ENCODE measurements at regions not wholly inside any gene's neighbourhood (a gene's known extent, or its start where the extent isn't known, plus 50 kb on each side); places are given as distances from the start of the nearest gene placed in this dataset.

DNA sequence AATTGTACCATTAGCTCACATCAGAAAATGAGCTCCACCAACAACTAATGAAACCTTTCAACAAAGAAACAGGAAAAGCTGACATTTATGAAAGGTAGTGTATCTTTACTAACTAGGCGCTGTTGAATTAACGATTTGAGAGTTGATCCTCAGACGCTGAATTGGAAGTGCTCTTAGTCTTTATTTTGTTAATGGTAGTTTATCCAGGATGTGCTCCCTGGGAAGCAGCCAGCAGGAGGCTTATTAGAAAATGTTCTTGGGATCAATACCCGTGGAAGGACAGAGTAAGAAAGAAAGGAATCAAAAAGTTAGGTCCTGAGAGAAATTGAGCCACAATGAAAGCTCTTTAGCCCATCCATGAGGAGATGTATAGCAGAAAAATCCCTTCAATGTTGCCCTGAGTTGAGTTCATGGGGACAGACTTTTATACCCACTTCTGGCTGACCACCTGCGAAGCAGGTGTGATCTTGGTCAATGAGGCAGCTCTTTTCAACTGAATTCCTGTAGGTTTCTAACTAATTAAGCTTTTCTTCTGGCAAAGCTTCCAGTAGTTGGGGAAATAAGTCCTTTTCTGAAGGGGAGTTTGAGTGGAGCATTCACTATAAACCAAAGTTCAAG is 492.6 kb upstream of the REG3G start:
- H3K4me1 Mint-ChIP-seq, result no peaks in the 10 kb centered on the region
- ATAC-seq, result no peak
- H3K9me3 Mint-ChIP-seq, result no peaks in the 10 kb centered on the region
- no peaks in the 10 kb centered on the region for H3K27me3 Mint-ChIP-seq
- no peak overlapping the region for H3K4me3 Mint-ChIP-seq
- H3K36me3 Mint-ChIP-seq, result no peaks in the 10 kb centered on the region
- H3K27ac Mint-ChIP-seq, result no peak overlapping the region

DNA sequence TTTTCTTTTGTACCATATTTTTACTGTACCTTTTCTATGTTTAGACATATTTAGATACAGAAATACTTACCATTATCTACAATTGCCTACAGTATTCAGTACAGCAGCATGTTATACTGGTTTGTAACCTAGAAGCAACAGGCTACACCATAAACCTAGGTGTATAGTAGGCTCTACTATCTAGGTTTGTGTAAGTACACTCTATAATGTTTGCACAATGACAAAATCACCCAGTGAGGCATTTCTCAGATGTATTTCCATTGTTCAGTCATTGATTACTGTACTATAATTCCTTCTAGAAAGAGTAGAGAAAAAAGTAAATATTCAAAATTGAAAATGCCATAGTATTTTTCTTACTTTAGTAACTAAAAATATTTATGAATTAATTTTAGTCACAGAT is 490.1 kb upstream of the REG3G start:
- H3K27ac Mint-ChIP-seq, result no peak overlapping the region
- no peaks in the 10 kb centered on the region for H3K27me3 Mint-ChIP-seq
- H3K4me3 Mint-ChIP-seq, result no peak overlapping the region
- peaks cover 3% of the 10 kb centered on the region for H3K9me3 Mint-ChIP-seq
- ATAC-seq, result no peak
- H3K36me3 Mint-ChIP-seq, result no peaks in the 10 kb centered on the region
- no peaks in the 10 kb centered on the region for H3K4me1 Mint-ChIP-seq

DNA sequence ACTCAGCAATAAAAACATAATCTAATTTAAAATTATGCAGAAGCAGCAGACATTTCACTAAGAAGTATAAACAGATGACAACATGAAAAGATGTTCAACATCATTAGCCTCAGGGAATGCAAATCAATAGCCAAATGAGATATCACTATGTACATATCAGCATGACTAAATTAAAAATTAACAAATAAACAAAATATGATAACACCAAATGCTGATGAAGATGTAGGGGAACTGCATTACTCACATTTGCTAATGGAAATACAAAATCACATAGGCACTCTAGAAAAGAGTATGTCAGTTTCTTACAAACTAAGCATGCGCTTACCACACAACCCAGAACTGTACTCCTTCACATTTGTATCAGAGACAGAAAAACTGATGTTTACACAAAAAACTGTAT is 487.2 kb upstream of the REG3G start:
- Mint-ChIP-seq H3K27ac (no peak overlapping the region), H3K4me3 (no peak overlapping the region), H3K4me1 (no peaks in the 10 kb centered on the region), H3K9me3 (peaks cover 7% of the 10 kb centered on the region), H3K36me3 (no peaks in the 10 kb centered on the region), H3K27me3 (no peaks in the 10 kb centered on the region)
- ATAC-seq, result no peak

DNA sequence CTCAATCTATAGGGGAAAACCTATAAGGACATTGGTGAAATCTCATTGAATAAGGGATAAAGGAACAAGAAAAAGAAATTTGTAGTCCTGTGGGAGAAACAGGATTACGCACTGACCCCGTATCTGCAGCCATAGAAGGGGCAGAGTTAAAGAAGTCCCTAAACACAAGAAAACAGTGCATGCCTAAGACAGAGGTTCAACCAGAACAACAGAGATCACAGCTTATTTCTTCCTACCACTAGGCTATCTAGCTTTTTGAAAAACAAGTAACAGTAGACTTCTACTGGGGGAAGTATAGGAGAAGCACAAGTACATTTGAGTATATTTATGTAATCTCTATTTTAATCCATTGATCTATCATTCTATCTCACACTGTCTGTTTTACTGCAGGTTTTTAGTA is 485.2 kb upstream of the REG3G start:
- ATAC-seq, result no peak
- H3K27ac Mint-ChIP-seq, result no peak overlapping the region
- H3K36me3 Mint-ChIP-seq, result no peaks in the 10 kb centered on the region
- H3K9me3 Mint-ChIP-seq, result peaks cover 9% of the 10 kb centered on the region
- no peak overlapping the region for H3K4me3 Mint-ChIP-seq
- no peaks in the 10 kb centered on the region for H3K4me1 Mint-ChIP-seq
- H3K27me3 Mint-ChIP-seq, result no peaks in the 10 kb centered on the region

DNA sequence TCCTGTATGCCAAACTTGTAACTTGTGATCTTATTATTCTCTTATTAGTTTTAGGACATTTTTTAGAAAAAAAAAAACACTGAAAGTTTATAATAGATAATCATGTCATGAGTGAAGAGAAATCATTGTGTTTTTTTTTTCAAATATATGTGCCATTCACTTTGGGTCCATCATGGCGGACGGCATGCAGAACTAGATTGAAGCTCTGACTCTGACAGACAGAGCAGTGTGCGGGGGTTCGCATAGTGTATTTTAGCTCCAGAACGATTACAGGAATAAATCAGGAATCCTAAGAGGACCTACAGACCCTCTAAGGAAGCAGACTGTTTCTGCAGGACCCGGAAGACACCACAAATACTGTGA is 484.4 kb upstream of the REG3G start:
- Mint-ChIP-seq H3K4me3 (no peak overlapping the region), H3K36me3 (no peaks in the 10 kb centered on the region), H3K27ac (no peak overlapping the region), H3K4me1 (no peaks in the 10 kb centered on the region), H3K27me3 (no peaks in the 10 kb centered on the region), H3K9me3 (peaks cover 9% of the 10 kb centered on the region)
- ATAC-seq, result no peak

DNA sequence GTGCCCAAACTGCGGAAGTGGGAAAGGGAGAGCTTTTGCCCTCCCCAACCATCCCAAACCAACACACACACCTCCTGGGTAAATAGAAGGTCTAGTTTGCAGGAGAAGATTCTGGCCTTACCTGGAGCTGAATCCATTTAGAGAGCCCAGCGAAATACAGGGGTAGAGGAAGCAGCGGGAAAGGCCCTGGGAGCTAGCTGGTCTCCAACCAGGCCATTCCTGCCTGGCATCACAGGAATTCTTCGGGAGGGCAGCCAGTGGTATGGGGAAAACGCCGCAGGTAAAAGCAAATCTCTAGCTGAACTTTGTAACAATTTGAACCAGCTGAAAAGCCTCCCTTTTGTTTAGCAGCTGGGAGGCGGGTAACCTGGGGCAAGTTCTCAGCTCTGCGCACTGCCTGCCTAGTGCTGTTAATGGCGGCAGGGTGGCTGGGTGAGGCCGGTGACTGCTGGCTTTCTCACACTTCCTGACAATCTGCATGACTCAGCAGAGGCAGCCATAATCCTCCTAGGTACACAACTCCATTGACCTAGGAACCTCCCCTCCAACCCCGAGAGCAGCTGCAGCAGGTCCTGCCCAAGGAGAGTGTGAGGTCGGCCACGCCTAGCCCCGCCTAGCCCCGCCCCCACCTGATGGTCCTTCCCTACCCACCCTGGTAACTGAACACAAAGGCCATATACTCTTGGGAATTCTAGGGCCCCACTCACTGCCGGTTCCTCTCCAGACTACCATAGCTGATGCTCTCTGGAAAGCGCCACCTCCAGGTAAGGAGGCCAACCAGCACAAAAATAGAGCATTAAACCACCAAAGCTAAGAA is 483.8 kb upstream of the REG3G start:
- Mint-ChIP-seq H3K4me1 (no peaks in the 10 kb centered on the region), H3K27ac (no peak overlapping the region), H3K4me3 (no peak overlapping the region), H3K27me3 (no peaks in the 10 kb centered on the region), H3K9me3 (peaks cover 9% of the 10 kb centered on the region), H3K36me3 (no peaks in the 10 kb centered on the region)
- ATAC-seq, result peak; percentile 20

DNA sequence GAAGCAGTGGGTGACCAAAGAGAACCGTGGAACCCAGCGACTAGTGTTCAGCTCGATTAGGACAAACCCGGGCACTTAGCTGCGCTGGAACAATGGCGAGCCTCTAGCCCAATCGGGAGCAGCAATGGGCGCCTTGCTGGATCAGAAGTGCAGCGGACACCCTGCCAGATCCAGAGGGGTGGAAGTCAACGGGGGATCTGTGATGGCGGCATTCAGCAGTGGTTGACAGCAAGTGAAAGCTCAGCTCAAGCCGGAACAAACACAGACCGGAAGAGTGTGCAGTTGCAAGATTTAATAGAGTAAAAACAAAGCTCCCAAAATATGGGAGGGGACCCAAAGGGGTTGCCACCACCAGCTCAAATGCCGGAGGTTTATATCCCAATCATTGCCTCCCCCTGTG is 478.7 kb upstream of the REG3G start:
- Mint-ChIP-seq H3K4me3 (no peak overlapping the region), H3K4me1 (no peaks in the 10 kb centered on the region), H3K27me3 (no peaks in the 10 kb centered on the region), H3K27ac (no peak overlapping the region), H3K36me3 (no peaks in the 10 kb centered on the region), H3K9me3 (peaks cover 16% of the 10 kb centered on the region)
- no peak for ATAC-seq

DNA sequence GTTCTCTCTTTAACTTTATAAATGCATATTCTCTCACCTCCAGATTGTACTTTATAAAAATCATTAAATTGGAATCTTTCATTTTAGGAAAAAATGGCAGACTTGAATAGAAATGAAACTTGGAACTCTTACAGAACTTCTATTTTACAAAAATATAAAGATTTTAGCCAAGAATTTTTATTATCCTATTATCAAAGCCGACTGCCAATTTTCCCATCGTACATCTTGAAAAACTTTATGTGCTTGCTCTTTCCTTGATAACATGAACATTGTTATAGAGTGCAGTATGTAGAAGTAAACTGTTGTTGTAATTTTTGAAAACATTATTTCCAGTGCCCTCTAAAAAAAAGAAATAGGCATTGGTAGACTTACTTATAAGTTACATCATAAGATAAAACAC is 475.7 kb upstream of the REG3G start:
- no peaks in the 10 kb centered on the region for H3K36me3 Mint-ChIP-seq
- ATAC-seq, result no peak
- H3K4me1 Mint-ChIP-seq, result no peaks in the 10 kb centered on the region
- H3K4me3 Mint-ChIP-seq, result no peak overlapping the region
- peaks cover 11% of the 10 kb centered on the region for H3K9me3 Mint-ChIP-seq
- H3K27ac Mint-ChIP-seq, result no peak overlapping the region
- no peaks in the 10 kb centered on the region for H3K27me3 Mint-ChIP-seq

DNA sequence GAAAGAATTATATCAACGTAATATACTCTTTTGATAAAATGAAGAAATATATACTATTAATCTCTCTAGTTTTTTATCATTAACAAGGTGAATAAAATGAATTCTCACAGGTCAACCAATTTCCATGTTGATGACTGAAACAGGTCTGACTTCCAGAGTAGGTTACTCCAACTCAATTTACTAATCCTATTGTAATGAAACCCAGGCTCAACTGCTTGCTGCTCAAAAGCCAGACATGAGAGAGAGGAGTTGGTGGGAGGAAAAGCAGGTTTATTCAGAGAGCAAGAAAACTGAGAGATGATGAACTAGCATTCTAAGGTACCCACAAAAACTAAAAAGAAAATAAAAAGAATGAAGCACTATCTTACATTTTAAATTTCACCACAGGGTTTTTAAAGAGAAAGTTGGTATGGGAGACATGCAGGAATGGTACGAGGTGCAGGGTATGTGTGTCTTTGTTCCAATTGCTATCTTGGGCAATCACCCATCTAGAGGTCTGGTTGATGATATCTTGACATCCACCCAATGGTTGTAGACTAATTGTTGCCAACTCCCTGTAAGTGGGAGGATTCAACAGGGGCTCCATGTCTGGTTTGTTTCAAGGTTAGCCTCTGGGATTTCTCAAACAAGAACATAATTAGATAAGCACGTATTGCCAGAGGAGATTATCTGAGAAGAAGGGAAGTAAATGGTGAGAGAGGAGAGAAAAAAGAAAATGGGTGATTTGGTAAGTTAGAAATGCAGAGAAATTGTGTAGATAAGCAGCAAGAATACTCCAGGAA is 471.4 kb upstream of the REG3G start:
- Mint-ChIP-seq H3K36me3 (no peaks in the 10 kb centered on the region), H3K4me3 (no peak overlapping the region)
- ATAC-seq, result no peak

DNA sequence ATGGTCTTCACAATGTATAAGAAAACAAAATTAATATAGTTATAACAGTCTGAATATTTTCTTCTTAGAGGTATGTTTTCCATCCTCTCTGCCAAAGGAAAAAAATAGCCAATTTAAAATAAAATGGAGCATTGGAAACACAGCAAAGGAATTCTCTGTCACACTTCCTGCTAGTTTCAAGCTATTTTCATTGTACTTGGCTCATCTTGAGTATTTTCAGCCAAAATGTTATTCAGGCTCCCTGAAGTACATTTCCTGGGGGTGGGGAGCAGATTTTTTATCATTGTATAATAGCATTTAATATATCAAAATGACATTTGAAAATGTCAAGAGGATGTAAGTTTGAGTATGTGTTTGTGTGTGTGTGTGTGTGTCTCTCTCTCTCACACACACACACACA is 463.6 kb upstream of the REG3G start:
- ATAC-seq, result no peak
- no peaks in the 10 kb centered on the region for H3K27me3 Mint-ChIP-seq
- H3K27ac Mint-ChIP-seq, result no peak overlapping the region
- H3K36me3 Mint-ChIP-seq, result no peaks in the 10 kb centered on the region
- no peak overlapping the region for H3K4me3 Mint-ChIP-seq
- H3K9me3 Mint-ChIP-seq, result peaks cover 3% of the 10 kb centered on the region
- H3K4me1 Mint-ChIP-seq, result no peaks in the 10 kb centered on the region

More for the DNA sequence above, 471.4 kb upstream of the REG3G start:
- no peak overlapping the region for H3K27ac Mint-ChIP-seq
- no peaks in the 10 kb centered on the region for H3K4me1 Mint-ChIP-seq
- peaks cover 8% of the 10 kb centered on the region for H3K9me3 Mint-ChIP-seq
- no peaks in the 10 kb centered on the region for H3K27me3 Mint-ChIP-seq

DNA sequence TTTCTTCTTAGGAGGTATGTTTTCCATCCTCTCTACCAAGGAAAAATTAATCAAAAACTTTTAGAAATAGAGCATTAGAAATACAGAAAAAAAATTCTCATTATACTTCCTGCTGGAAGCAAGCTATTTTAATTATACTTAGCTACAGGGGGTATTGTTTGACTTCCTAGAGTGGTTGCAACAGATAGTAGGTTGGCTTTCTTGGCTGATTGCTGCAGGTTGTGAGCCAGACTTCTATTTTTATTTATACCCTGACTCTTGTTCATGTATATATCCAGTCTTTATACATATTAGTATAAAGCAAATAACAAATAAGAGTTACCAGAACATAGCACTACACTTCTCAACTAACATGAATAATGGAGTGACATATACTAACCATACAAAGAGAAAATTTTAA is 460.8 kb upstream of the REG3G start:
- ATAC-seq, result no peak
- Mint-ChIP-seq H3K4me3 (no peak overlapping the region), H3K4me1 (no peaks in the 10 kb centered on the region), H3K36me3 (no peaks in the 10 kb centered on the region), H3K9me3 (peaks cover 3% of the 10 kb centered on the region), H3K27ac (no peak overlapping the region), H3K27me3 (no peaks in the 10 kb centered on the region)

DNA sequence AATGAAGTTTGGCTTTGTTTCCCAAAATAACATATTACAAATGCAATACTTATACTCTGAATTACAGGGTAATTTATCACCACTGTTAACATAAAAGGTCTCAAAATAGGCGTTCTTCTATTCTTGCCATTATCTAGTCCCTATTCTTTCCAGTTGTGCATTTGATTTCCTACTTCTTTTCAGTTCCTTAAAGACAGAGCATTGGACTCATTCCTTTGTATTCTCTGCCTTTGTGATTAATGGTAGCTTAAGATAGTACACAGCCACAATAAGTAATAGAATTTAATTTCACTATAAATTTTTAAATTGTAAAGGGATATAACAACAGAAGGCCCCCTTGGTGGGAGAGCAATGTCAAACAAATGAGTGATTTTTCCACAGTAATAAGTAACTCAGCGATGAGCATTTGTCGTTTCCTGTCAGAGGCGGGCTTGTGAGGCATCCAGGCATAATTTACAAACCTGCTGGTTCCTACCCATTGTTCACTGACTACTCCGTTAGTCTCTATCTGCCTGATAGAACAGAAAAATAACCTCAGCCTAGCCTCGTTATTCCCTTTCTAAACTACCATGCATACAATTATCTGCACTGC is 456.6 kb upstream of the REG3G start:
- Mint-ChIP-seq H3K27ac (no peak overlapping the region), H3K4me3 (no peak overlapping the region), H3K36me3 (no peaks in the 10 kb centered on the region), H3K9me3 (peaks cover 13% of the 10 kb centered on the region), H3K4me1 (no peaks in the 10 kb centered on the region), H3K27me3 (no peaks in the 10 kb centered on the region)
- ATAC-seq, result no peak

DNA sequence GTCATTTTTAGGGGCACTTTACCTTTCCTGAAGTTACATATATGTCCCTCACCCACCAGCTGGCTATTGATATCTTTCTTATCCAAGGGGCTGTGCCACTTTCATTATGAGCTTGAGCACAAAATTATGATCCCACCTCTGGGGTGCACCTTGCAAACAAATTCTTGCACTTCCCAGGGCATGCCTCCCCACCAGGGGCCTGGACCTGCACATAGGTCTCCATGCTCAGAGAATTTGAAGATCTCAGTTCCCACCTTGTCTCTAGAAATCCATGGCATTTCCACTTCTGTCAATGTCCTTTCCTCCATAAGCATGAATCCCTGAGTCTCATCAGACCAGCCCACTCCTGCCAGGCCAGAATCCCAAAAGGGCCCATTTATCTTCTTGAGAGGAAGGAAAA is 449.1 kb upstream of the REG3G start:
- H3K36me3 Mint-ChIP-seq, result no peaks in the 10 kb centered on the region
- no peak for ATAC-seq
- no peaks in the 10 kb centered on the region for H3K9me3 Mint-ChIP-seq
- H3K4me1 Mint-ChIP-seq, result no peaks in the 10 kb centered on the region
- H3K4me3 Mint-ChIP-seq, result no peak overlapping the region
- no peak overlapping the region for H3K27ac Mint-ChIP-seq
- H3K27me3 Mint-ChIP-seq, result no peaks in the 10 kb centered on the region

DNA sequence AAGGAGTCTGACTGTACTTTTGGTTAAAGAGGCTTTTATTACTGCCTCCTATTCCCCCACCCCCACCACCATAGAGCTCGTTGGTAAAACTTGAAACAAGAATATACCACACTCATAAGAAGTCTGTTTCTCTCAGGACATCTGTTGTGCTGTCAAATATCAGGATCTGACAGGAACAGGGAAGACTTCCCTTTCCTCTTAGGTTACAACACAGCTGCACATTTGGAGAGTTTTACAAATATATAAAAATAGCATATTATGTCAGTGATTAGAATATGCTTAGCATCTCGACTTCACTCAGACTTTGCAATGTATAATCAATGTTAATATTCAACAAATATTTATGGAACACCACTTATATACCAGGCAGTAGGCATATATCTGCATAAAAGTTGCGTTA is 439.6 kb upstream of the REG3G start:
- H3K27ac Mint-ChIP-seq, result no peak overlapping the region
- H3K9me3 Mint-ChIP-seq, result peaks cover 14% of the 10 kb centered on the region
- H3K36me3 Mint-ChIP-seq, result no peaks in the 10 kb centered on the region

DNA sequence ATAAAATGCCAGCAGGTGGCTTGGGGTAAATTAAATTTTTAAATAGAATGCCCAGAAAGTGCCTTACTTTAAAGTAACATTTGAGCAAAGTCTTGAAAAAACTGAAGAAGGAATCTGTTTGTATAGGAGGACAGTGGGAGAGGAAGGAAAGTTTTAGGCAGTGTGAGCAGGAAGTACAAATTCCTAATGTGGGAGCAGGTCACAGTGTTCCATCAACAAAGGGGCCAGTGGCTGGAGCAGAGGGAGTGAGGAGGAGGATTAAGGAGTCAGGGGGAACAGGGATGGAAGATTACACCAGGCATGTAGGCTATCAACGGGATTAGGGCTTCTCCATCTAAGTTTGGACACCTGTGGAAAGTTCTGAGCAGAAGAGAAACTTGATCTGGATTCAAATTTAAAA is 439.2 kb upstream of the REG3G start:
- Mint-ChIP-seq H3K27ac (no peak overlapping the region), H3K4me1 (no peaks in the 10 kb centered on the region), H3K36me3 (no peaks in the 10 kb centered on the region), H3K9me3 (peaks cover 14% of the 10 kb centered on the region), H3K4me3 (no peak overlapping the region), H3K27me3 (no peaks in the 10 kb centered on the region)
- ATAC-seq, result no peak

More for the DNA sequence above, 439.6 kb upstream of the REG3G start:
- Mint-ChIP-seq H3K4me3 (no peak overlapping the region), H3K27me3 (no peaks in the 10 kb centered on the region), H3K4me1 (no peaks in the 10 kb centered on the region)
- no peak for ATAC-seq

Measured in stimulated activated memory B cell treated with anti-CD40 and anti-IgM and Interleukin-4, amounts not matched to agents 10 μg/mL and 1 μg/mL and 100 μg/mL, for 72 hours (primary cell).